OCI-LY7 (cell line): ENCODE measurements at regions not wholly inside any gene's neighbourhood (a gene's known extent, or its start where the extent isn't known, plus 50 kb on each side); places are given as distances from the start of the nearest gene placed in this dataset.

Source experiments
- BruUV-seq: library from RNA; stranded (reverse); fragments of 400-500 nt; replicated peaks from 2 replicates; lab custom pipeline; 2021; lab: Mats Ljungman, UMichigan
- CTCF ChIA-PET: fragments of 300-600 bp; sonication (Branson Sonifier 250); formaldehyde crosslinking; loops from one replicate; lab custom pipeline; 2022; ENCODE audit warnings: antibody characterized with exemption; ENCODE audit not compliant: unreplicated experiment; lab: Charles Lee
- POLR2A ChIA-PET: fragments of 300-600 bp; sonication (Branson Sonifier 250); formaldehyde crosslinking; loops from one replicate; lab custom pipeline; 2022; ENCODE audit warnings: antibody characterized with exemption; lab: Charles Lee
- DNase-seq: peaks from one replicate; pipeline ENCODE4 v3.0.0-alpha.2; 2015; ENCODE audit warnings: low spot score
- H2AFZ ChIP-seq: fragments of 200-600 bp; sonication (generic), shearing (Covaris generic); 2 replicates; pipeline ENCODE4 v1.6.1; 2014; ENCODE audit warnings: mild to moderate bottlenecking, antibody characterized with exemption, low read length, moderate library complexity
- H3K27ac ChIP-seq: fragments of 200-600 bp; sonication (generic); 2 replicates; pipeline ENCODE4 v1.5.1; 2014; ENCODE audit warnings: mixed run types, low read depth, mild to moderate bottlenecking, moderate library complexity, low read length, inconsistent platforms; ENCODE audit not compliant: poor library complexity, severe bottlenecking
- H3K36me3 ChIP-seq: fragments of 200-600 bp; sonication (generic); 2 replicates; pipeline ENCODE4 v1.6.1; 2014; ENCODE audit warnings: mild to moderate bottlenecking, antibody characterized with exemption, low read length, moderate library complexity, mixed read lengths; ENCODE audit not compliant: insufficient read depth
- H3K4me1 ChIP-seq: fragments of 200-600 bp; sonication (generic); 2 replicates; pipeline ENCODE4 v1.5.1; 2014; ENCODE audit warnings: mild to moderate bottlenecking, low read length; ENCODE audit not compliant: insufficient read depth, poor library complexity, severe bottlenecking
- H3K4me2 ChIP-seq: fragments of 200-600 bp; sonication (generic); 2 replicates; pipeline ENCODE4 v1.6.1; 2014; ENCODE audit warnings: mild to moderate bottlenecking, low read length
- H3K4me3 ChIP-seq: fragments of 200-600 bp; sonication (generic); 2 replicates; pipeline ENCODE4 v1.5.1; 2014; ENCODE audit warnings: mild to moderate bottlenecking, low read depth, low read length; ENCODE audit not compliant: poor library complexity, severe bottlenecking
- H3K79me2 ChIP-seq: fragments of 200-600 bp; sonication (generic); 2 replicates; pipeline ENCODE4 v1.6.1; 2016; ENCODE audit warnings: low read depth, mild to moderate bottlenecking, low read length, moderate library complexity, mixed read lengths; ENCODE audit not compliant: insufficient read depth
- H3K9me2 ChIP-seq: fragments of 200-600 bp; sonication (generic); 2 replicates; pipeline ENCODE4 v1.6.1; 2016; ENCODE audit warnings: mild to moderate bottlenecking, low read length, mixed read lengths; ENCODE audit not compliant: insufficient read depth
- H3K9me3 ChIP-seq: fragments of 200-600 bp; sonication (generic); 2 replicates; pipeline ENCODE4 v1.6.1; 2014; ENCODE audit warnings: mild to moderate bottlenecking, mixed run types, low read length, mixed read lengths
- H4K20me1 ChIP-seq: fragments of 200-600 bp; sonication (generic); 2 replicates; pipeline ENCODE4 v1.6.1; 2014; ENCODE audit warnings: mild to moderate bottlenecking, antibody characterized with exemption, low read length, moderate library complexity, mixed read lengths; ENCODE audit not compliant: insufficient read depth
- EZH2phosphoT487 ChIP-seq: fragments of 200-600 bp; sonication (generic); IDR thresholded peaks from 2 replicates; pipeline ENCODE4 v1.6.1; 2018; ENCODE audit warnings: low read depth, borderline replicate concordance, mild to moderate bottlenecking, mixed run types, antibody characterized with exemption, low read length, moderate library complexity, mixed read lengths
- intact Hi-C: fragments of 100-400 bp; cut with micrococcal nuclease; formaldehyde crosslinking; loops from one replicate; pipeline ENCODE4 v1.10.0; 2022; ENCODE audit not compliant: unreplicated experiment
- TF ChIP-seq, protein P1 (sequence below): fragments of 200-600 bp; sonication (generic); conservative IDR thresholded peaks from 2 replicates; pipeline ENCODE4 v1.5.1; 2014; ENCODE audit warnings: mild to moderate bottlenecking, antibody characterized with exemption, low read length, moderate library complexity, mixed read lengths

DNA sequence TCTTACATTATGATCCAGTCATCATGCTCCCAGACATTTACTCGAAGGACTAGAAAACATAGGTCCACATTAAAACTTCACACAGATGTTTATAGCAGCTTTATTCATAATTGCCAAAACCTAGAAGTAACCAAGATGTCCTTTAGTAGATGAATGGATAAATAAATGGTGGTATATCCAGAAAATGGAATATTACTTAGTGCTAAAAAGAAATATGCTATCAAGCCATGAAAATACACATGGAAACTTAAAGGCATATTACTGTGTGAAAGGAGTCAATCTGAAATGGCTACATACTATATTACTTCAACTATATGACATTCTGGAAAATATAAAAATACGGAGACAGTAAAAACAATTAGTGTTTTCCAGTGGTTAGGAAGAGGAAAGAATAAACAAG is 1039.1 kb upstream of the INTU start:
- no peak for TF ChIP-seq EZH2phosphoT487
- TF ChIP-seq, protein P1, sequence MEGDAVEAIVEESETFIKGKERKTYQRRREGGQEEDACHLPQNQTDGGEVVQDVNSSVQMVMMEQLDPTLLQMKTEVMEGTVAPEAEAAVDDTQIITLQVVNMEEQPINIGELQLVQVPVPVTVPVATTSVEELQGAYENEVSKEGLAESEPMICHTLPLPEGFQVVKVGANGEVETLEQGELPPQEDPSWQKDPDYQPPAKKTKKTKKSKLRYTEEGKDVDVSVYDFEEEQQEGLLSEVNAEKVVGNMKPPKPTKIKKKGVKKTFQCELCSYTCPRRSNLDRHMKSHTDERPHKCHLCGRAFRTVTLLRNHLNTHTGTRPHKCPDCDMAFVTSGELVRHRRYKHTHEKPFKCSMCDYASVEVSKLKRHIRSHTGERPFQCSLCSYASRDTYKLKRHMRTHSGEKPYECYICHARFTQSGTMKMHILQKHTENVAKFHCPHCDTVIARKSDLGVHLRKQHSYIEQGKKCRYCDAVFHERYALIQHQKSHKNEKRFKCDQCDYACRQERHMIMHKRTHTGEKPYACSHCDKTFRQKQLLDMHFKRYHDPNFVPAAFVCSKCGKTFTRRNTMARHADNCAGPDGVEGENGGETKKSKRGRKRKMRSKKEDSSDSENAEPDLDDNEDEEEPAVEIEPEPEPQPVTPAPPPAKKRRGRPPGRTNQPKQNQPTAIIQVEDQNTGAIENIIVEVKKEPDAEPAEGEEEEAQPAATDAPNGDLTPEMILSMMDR, result no peak
- CTCF ChIA-PET, result no interaction called here
- no peaks in the 10 kb centered on the region for H3K36me3 ChIP-seq
- DNase-seq, result no peak
- no peaks in the 10 kb centered on the region for H3K79me2 ChIP-seq
- no peaks in the 10 kb centered on the region for H3K9me2 ChIP-seq
- no peaks in the 10 kb centered on the region for H4K20me1 ChIP-seq
- intact Hi-C loops, result no loop called here
- no peaks in the 10 kb centered on the region for H3K9me3 ChIP-seq
- POLR2A ChIA-PET, result no interaction called here
- no peak overlapping the region for H3K4me2 ChIP-seq
- no peaks in the 10 kb centered on the region for H3K4me1 ChIP-seq
- no TSS peak for BruUV-seq
- H2AFZ ChIP-seq, result no peak overlapping the region
- H3K4me3 ChIP-seq, result no peak overlapping the region
- no peak overlapping the region for H3K27ac ChIP-seq

DNA sequence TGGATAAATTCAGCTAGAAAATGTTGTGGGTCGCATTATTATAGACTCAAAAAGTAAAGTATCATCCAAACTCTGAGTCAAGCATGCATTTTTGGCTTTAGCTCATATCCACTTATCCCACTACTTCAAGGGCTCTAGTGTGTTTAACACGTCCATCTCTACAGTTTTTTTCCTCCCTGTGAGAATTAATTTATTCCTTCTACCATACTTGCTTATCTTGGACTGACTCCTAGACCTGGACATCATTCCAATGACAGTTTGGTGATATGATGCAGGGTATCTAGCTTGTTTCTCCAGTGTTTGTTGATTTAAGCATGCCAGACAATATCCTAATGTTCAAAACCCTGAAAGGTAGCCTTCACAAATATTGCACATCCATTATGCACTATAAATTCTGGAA is 1037.1 kb upstream of the INTU start:
- no TSS peak for BruUV-seq

DNA sequence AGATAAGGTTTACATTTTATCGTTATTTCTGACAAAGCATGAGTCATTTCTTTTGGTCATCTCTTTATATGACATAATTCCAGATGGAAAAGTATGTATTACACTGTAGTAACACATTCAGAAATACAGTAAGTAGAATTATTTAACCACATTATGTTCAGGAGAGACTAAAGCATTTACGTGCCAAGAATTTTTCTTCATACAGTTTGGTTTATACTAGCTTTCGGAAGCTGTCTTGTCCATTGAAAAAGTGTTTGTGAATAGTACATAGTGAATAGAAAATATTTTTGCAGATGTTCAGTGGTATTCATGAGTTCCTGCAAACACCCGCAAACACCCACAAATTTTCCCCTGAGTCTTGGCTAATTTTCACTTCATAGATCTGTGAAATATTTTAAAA is 1033.0 kb upstream of the INTU start:
- Histone ChIP-seq H3K4me3 (no peak overlapping the region), H3K4me2 (no peak overlapping the region), H2AFZ (no peak overlapping the region), H3K9me2 (no peaks in the 10 kb centered on the region), H3K36me3 (no peaks in the 10 kb centered on the region), H3K27ac (no peak overlapping the region), H3K9me3 (no peaks in the 10 kb centered on the region), H4K20me1 (no peaks in the 10 kb centered on the region), H3K79me2 (no peaks in the 10 kb centered on the region), H3K4me1 (no peaks in the 10 kb centered on the region)
- intact Hi-C loops, result no loop called here
- no TSS peak for BruUV-seq
- POLR2A ChIA-PET, result no interaction called here
- DNase-seq, result no peak
- CTCF ChIA-PET, result no interaction called here
- TF ChIP-seq, protein P1, result no peak
- no peak for TF ChIP-seq EZH2phosphoT487

More for the DNA sequence above, 1037.1 kb upstream of the INTU start:
- intact Hi-C loops, result no loop called here
- Histone ChIP-seq H3K79me2 (no peaks in the 10 kb centered on the region), H3K4me1 (no peaks in the 10 kb centered on the region), H3K4me2 (no peak overlapping the region), H2AFZ (no peak overlapping the region), H3K4me3 (no peak overlapping the region), H3K27ac (no peak overlapping the region), H4K20me1 (no peaks in the 10 kb centered on the region), H3K9me3 (no peaks in the 10 kb centered on the region), H3K9me2 (no peaks in the 10 kb centered on the region), H3K36me3 (no peaks in the 10 kb centered on the region)
- DNase-seq, result no peak
- CTCF ChIA-PET, result no interaction called here
- POLR2A ChIA-PET, result no interaction called here
- TF ChIP-seq, protein P1, result no peak
- TF ChIP-seq EZH2phosphoT487, result no peak
